Ovary (tissue), 3 donors: ENCODE measurements at regions not wholly inside any gene's neighbourhood (a gene's known extent, or its start where the extent isn't known, plus 50 kb on each side); places are given as distances from the start of the nearest gene placed in this dataset.

Experiments
- POLR2A ChIP-seq: fragments of 450-650 bp; IDR thresholded peaks from one replicate; pipeline ENCODE4 v1.6.1; 2017; ENCODE audit warnings: antibody characterized with exemption, mild to moderate bottlenecking, moderate library complexity
- TF ChIP-seq, protein P1 (sequence below), 3 donors: fragments of 450-650 bp in 2 of 3; fragments of 200-600 bp in 1 of 3; IDR thresholded peaks; one replicate each; pipeline versions ENCODE4 v1.5.1 to v1.8.0; 2016 to 2022; ENCODE audit warnings: antibody characterized with exemption in 3 of 3, mild to moderate bottlenecking in 1 of 3
- donor health status: DM: no; HTN: no; CAD: no.

DNA sequence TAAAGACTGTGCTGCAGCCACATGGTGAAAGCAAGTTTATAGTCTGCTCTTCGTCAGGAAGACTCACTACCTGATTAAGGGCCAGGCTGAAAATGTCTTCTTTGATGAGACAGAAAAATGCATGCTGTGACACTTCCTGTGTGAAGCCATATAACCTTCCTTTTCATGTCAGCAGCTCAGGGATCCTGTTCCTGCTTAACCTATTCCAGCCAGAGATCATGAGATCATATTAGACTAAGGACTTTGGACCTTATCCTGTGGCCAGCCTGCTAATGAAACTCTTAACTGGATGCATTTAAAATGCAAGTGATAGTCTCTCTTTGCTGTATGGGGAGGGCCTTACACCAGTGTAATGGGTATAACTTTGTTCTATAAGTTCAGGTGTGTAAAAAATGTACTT, 165.2 kb downstream of the PTEN start:
- TF ChIP-seq, protein P1, sequence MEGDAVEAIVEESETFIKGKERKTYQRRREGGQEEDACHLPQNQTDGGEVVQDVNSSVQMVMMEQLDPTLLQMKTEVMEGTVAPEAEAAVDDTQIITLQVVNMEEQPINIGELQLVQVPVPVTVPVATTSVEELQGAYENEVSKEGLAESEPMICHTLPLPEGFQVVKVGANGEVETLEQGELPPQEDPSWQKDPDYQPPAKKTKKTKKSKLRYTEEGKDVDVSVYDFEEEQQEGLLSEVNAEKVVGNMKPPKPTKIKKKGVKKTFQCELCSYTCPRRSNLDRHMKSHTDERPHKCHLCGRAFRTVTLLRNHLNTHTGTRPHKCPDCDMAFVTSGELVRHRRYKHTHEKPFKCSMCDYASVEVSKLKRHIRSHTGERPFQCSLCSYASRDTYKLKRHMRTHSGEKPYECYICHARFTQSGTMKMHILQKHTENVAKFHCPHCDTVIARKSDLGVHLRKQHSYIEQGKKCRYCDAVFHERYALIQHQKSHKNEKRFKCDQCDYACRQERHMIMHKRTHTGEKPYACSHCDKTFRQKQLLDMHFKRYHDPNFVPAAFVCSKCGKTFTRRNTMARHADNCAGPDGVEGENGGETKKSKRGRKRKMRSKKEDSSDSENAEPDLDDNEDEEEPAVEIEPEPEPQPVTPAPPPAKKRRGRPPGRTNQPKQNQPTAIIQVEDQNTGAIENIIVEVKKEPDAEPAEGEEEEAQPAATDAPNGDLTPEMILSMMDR (IDR thresholded peaks at IDR 0.05) = no peak
- no peak for TF ChIP-seq POLR2A
